Astrocyte (in vitro differentiated cells and primary cell): ENCODE measurements at regions not wholly inside any gene's neighbourhood (a gene's known extent, or its start where the extent isn't known, plus 50 kb on each side); places are given as distances from the start of the nearest gene placed in this dataset.
A peak's percentile ranks its signal among the peaks of the same experiment; 100 is the strongest.

Experiments
- DNase-seq: peaks from one replicate; pipeline ENCODE4 v3.0.0-alpha.2; 2010; ENCODE audit warnings: low read depth
- FAIRE-seq: peaks from 2 replicates; lab custom pipeline; 2011; peaks lifted over from hg19 to GRCh38; lab: Jason Lieb, UNC
- H2AFZ ChIP-seq: 2 replicates; pipeline ENCODE4 v1.6.0; 2012; ENCODE audit warnings: low read depth, low read length, inconsistent platforms
- H3K27ac ChIP-seq: 2 replicates; pipeline ENCODE4 v1.5.1; 2011; ENCODE audit warnings: low read depth, low read length, inconsistent platforms
- H3K27me3 ChIP-seq: 2 replicates; pipeline ENCODE4 v1.6.0; 2011; ENCODE audit warnings: low read length, inconsistent platforms; ENCODE audit not compliant: insufficient read depth
- H3K36me3 ChIP-seq: 2 replicates; pipeline ENCODE4 v1.5.1; 2011; ENCODE audit warnings: low read length, inconsistent platforms; ENCODE audit not compliant: insufficient read depth
- H3K4me1 ChIP-seq: 2 replicates; pipeline ENCODE4 v1.5.1; 2011; ENCODE audit warnings: low read length, inconsistent platforms; ENCODE audit not compliant: insufficient read depth
- H3K4me2 ChIP-seq: 2 replicates; pipeline ENCODE4 v1.6.0; 2012; ENCODE audit warnings: low read length, inconsistent platforms
- H3K4me3 ChIP-seq: 2 replicates; pipeline ENCODE4 v1.5.1; 2011; ENCODE audit warnings: low read depth, mild to moderate bottlenecking, low read length, inconsistent platforms; ENCODE audit not compliant: insufficient read depth
- H3K79me2 ChIP-seq: 2 replicates; pipeline ENCODE4 v1.6.0; 2012; ENCODE audit warnings: mild to moderate bottlenecking, low read length, inconsistent platforms; ENCODE audit not compliant: insufficient read depth
- H3K9ac ChIP-seq: 2 replicates; pipeline ENCODE4 v1.6.0; 2012; ENCODE audit warnings: mild to moderate bottlenecking, low read length, inconsistent platforms
- H3K9me3 ChIP-seq: 2 replicates; pipeline ENCODE4 v1.5.1; 2012; ENCODE audit warnings: low read depth, mild to moderate bottlenecking, low read length, inconsistent platforms; ENCODE audit not compliant: insufficient read depth
- H4K20me1 ChIP-seq: 2 replicates; pipeline ENCODE4 v1.6.0; 2012; ENCODE audit warnings: low read length, inconsistent platforms; ENCODE audit not compliant: insufficient read depth
- H3K27ac Mint-ChIP-seq: one replicate; pipeline ENCODE4 v1.8.0; 2021; ENCODE audit warnings: mild to moderate bottlenecking, mixed read lengths; ENCODE audit not compliant: unreplicated experiment
- H3K27me3 Mint-ChIP-seq: one replicate; pipeline ENCODE4 v1.8.0; 2021; ENCODE audit warnings: low read depth, mixed read lengths; ENCODE audit not compliant: unreplicated experiment
- H3K36me3 Mint-ChIP-seq: one replicate; pipeline ENCODE4 v1.8.0; 2021; ENCODE audit warnings: low read depth, mixed read lengths; ENCODE audit not compliant: unreplicated experiment
- H3K4me1 Mint-ChIP-seq: one replicate; pipeline ENCODE4 v1.8.0; 2021; ENCODE audit warnings: low read depth, mixed read lengths; ENCODE audit not compliant: unreplicated experiment
- H3K4me3 Mint-ChIP-seq: one replicate; pipeline ENCODE4 v1.8.0; 2021; ENCODE audit warnings: mild to moderate bottlenecking, moderate library complexity, mixed read lengths; ENCODE audit not compliant: unreplicated experiment
- H3K9me3 Mint-ChIP-seq: one replicate; pipeline ENCODE4 v1.8.0; 2021; ENCODE audit warnings: mild to moderate bottlenecking, mixed read lengths; ENCODE audit not compliant: unreplicated experiment
- EZH2 ChIP-seq: IDR thresholded peaks from 2 replicates; pipeline ENCODE4 v1.6.1; 2012; ENCODE audit warnings: mild to moderate bottlenecking, low read length, inconsistent platforms; ENCODE audit not compliant: insufficient read depth
- TF ChIP-seq, protein P1 (sequence below): IDR thresholded peaks from 2 replicates; pipeline ENCODE4 v1.5.1; 2011; ENCODE audit warnings: low read depth, mild to moderate bottlenecking, inconsistent platforms, low read length, moderate library complexity; ENCODE audit not compliant: insufficient read depth

DNA sequence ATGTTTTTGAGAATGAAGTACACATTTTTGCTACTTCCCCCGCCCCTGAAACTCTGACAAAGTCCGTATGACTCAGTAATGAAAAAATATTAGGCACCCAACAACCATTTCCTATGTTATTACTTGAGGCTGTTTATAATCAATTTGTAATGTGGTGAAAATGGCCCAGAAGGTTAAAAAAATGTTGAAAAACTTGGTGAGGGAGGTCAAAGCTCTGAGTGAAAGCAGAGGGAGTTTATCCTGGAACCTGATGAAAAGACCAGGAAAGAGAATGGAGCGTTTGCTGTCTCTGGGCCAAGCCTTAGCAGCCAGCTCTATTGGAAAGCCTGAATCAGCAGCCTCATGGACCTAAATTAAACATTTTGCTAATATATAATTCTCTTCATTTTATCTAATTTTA, 367.7 kb upstream of the NEGR1 start:
- no peaks in the 10 kb centered on the region for H4K20me1 ChIP-seq
- TF ChIP-seq, protein P1, sequence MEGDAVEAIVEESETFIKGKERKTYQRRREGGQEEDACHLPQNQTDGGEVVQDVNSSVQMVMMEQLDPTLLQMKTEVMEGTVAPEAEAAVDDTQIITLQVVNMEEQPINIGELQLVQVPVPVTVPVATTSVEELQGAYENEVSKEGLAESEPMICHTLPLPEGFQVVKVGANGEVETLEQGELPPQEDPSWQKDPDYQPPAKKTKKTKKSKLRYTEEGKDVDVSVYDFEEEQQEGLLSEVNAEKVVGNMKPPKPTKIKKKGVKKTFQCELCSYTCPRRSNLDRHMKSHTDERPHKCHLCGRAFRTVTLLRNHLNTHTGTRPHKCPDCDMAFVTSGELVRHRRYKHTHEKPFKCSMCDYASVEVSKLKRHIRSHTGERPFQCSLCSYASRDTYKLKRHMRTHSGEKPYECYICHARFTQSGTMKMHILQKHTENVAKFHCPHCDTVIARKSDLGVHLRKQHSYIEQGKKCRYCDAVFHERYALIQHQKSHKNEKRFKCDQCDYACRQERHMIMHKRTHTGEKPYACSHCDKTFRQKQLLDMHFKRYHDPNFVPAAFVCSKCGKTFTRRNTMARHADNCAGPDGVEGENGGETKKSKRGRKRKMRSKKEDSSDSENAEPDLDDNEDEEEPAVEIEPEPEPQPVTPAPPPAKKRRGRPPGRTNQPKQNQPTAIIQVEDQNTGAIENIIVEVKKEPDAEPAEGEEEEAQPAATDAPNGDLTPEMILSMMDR, result no peak
- no peak for TF ChIP-seq EZH2
- Mint-ChIP-seq H3K4me3 (no peak overlapping the region), H3K9me3 (no peaks in the 10 kb centered on the region), H3K27me3 (no peaks in the 10 kb centered on the region), H3K36me3 (no peaks in the 10 kb centered on the region), H3K4me1 (no peaks in the 10 kb centered on the region), H3K27ac (no peak overlapping the region)
- no peaks in the 10 kb centered on the region for H3K36me3 ChIP-seq
- H3K4me1 ChIP-seq, result no peaks in the 10 kb centered on the region
- H3K9me3 ChIP-seq, result no peaks in the 10 kb centered on the region
- H3K79me2 ChIP-seq, result no peaks in the 10 kb centered on the region
- no peak overlapping the region for H3K4me2 ChIP-seq
- H2AFZ ChIP-seq, result no peak overlapping the region
- FAIRE-seq, result no peak
- no peak overlapping the region for H3K9ac ChIP-seq
- H3K27me3 ChIP-seq, result peaks cover 14% of the 10 kb centered on the region
- no peak overlapping the region for H3K4me3 ChIP-seq
- peak; percentile 8 for DNase-seq
- H3K27ac ChIP-seq, result no peak overlapping the region

DNA sequence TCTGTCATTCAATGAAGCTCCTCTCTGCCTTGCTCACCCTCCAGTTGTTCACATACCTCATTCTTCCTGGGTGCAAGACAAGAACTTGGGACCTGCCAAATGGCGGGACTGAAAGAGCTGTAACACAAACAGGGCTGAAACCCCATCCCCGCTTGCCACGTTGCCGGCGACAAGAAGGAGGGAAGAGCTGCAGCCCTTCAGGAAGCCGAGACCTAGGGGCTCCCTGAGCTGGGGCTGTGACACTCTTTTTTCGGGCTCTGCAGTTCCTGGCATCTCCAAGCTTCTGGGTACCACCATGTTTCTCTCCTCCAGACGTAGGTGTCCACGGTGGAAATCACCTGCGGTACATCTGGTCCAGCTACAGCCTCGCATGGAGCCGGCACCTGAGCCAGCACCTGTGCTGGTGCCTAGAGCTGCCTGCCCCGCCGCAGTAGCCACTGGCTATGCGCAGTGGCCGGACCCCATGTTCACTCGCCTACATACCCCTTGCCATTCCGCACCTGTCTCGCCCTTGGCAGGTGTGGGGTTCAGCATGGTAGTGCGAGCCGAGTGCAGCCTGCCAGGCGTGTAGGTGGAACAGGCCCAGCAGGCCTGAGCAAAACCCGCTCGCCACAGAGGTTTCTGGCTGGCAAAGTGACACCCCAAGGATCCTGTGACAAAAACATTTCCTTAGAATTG, 367.0 kb upstream of the NEGR1 start:
- no peak overlapping the region for H3K4me3 ChIP-seq
- H3K4me3 Mint-ChIP-seq, result no peak overlapping the region
- DNase-seq, result no peak
- H3K27me3 Mint-ChIP-seq, result no peaks in the 10 kb centered on the region
- no peaks in the 10 kb centered on the region for H3K9me3 ChIP-seq
- H3K9ac ChIP-seq, result no peak overlapping the region
- no peak overlapping the region for H3K27ac Mint-ChIP-seq
- H3K36me3 ChIP-seq, result no peaks in the 10 kb centered on the region
- no peaks in the 10 kb centered on the region for H3K4me1 ChIP-seq
- H3K27ac ChIP-seq, result no peak overlapping the region
- no peak overlapping the region for H2AFZ ChIP-seq
- peaks cover 14% of the 10 kb centered on the region for H3K27me3 ChIP-seq
- H3K79me2 ChIP-seq, result no peaks in the 10 kb centered on the region
- H3K9me3 Mint-ChIP-seq, result no peaks in the 10 kb centered on the region
- H3K4me1 Mint-ChIP-seq, result no peaks in the 10 kb centered on the region
- no peak for FAIRE-seq
- TF ChIP-seq EZH2, result no peak
- TF ChIP-seq, protein P1, result no peak
- H3K36me3 Mint-ChIP-seq, result no peaks in the 10 kb centered on the region
- H4K20me1 ChIP-seq, result no peaks in the 10 kb centered on the region
- no peak overlapping the region for H3K4me2 ChIP-seq

DNA sequence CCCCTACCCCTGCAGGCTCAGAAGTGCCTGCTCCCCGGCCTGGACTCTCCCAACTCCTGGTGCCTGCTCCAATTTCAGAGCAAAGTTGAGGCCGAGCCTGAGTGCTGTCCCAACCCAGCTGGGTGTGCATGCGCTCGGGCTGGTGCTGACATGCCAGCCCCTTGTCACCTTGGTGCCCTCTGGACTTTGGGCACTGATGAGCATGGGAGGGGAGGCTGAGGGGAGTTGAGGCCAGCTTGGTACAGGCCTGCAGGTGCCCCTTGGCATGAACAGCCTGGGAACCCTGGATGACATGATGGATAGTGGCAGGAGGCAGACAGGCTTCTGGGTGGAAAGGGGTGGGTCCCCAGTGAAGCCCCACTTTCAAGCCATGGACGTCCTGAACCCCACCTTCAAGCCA, 366.1 kb upstream of the NEGR1 start:
- no peaks in the 10 kb centered on the region for H3K27me3 Mint-ChIP-seq
- H3K4me3 Mint-ChIP-seq, result no peak overlapping the region
- no peak overlapping the region for H2AFZ ChIP-seq
- no peak overlapping the region for H3K4me2 ChIP-seq
- TF ChIP-seq, protein P1, result no peak
- TF ChIP-seq EZH2, result no peak
- DNase-seq, result no peak
- no peaks in the 10 kb centered on the region for H3K9me3 Mint-ChIP-seq
- H3K36me3 ChIP-seq, result no peaks in the 10 kb centered on the region
- H3K27ac ChIP-seq, result no peak overlapping the region
- no peak for FAIRE-seq
- no peaks in the 10 kb centered on the region for H4K20me1 ChIP-seq
- H3K79me2 ChIP-seq, result no peaks in the 10 kb centered on the region
- no peak overlapping the region for H3K27ac Mint-ChIP-seq
- no peak overlapping the region for H3K9ac ChIP-seq
- no peak overlapping the region for H3K4me3 ChIP-seq
- no peaks in the 10 kb centered on the region for H3K4me1 ChIP-seq
- no peaks in the 10 kb centered on the region for H3K4me1 Mint-ChIP-seq
- no peaks in the 10 kb centered on the region for H3K36me3 Mint-ChIP-seq
- no peaks in the 10 kb centered on the region for H3K9me3 ChIP-seq
- H3K27me3 ChIP-seq, result peaks cover 17% of the 10 kb centered on the region
